HK-2 (cell line): ENCODE measurements at regions not wholly inside any gene's neighbourhood (a gene's known extent, or its start where the extent isn't known, plus 50 kb on each side); places are given as distances from the start of the nearest gene placed in this dataset.

Source experiments
- DNase-seq: peaks from one replicate; pipeline ENCODE4 v3.0.0-alpha.2; 2018; ENCODE audit not compliant: unreplicated experiment

- DNase-seq, result no peak
These were observed 110.2 kb upstream of the SPATA13 start for GRCh38 chr13:24050292-24050711.

GRCh38 chr13:24050796-24051715 lies 109.5 kb upstream of the SPATA13 start:
- DNase-seq, result no peak

GRCh38 chr13:24052547-24053518 lies 107.7 kb upstream of the SPATA13 start:
- DNase-seq, result no peak

GRCh38 chr13:24053519-24054251 lies 106.8 kb upstream of the SPATA13 start:
- DNase-seq, result peak; percentile 30

GRCh38 chr13:24056616-24057137 lies 103.8 kb upstream of the SPATA13 start:
- DNase-seq, result no peak

GRCh38 chr13:24060993-24061392 lies 99.5 kb upstream of the SPATA13 start:
- DNase-seq, result no peak

GRCh38 chr13:24063281-24063877 lies 97.1 kb upstream of the SPATA13 start:
- no peak for DNase-seq

GRCh38 chr13:24064371-24064770 lies 96.1 kb upstream of the SPATA13 start:
- DNase-seq, result no peak

GRCh38 chr13:24065176-24065575 lies 95.3 kb upstream of the SPATA13 start:
- no peak for DNase-seq

GRCh38 chr13:24066405-24067295 lies 93.9 kb upstream of the SPATA13 start:
- DNase-seq, result no peak

- DNase-seq, result no peak
These were observed 92.0 kb upstream of the SPATA13 start for GRCh38 chr13:24068472-24068871.

- no peak for DNase-seq
These were observed 89.5 kb upstream of the SPATA13 start for GRCh38 chr13:24071016-24071415.

GRCh38 chr13:24071423-24072075 lies 89.0 kb upstream of the SPATA13 start:
- no peak for DNase-seq

- no peak for DNase-seq
These were observed 86.9 kb upstream of the SPATA13 start for GRCh38 chr13:24073657-24074056.

GRCh38 chr13:24074678-24075077 lies 85.8 kb upstream of the SPATA13 start:
- no peak for DNase-seq

GRCh38 chr13:24075137-24075975 lies 85.2 kb upstream of the SPATA13 start:
- no peak for DNase-seq

- DNase-seq, result no peak
These were observed 84.4 kb upstream of the SPATA13 start for GRCh38 chr13:24076109-24076508.

GRCh38 chr13:24076636-24077035 lies 83.9 kb upstream of the SPATA13 start:
- DNase-seq, result no peak

GRCh38 chr13:24080134-24080533 lies 80.4 kb upstream of the SPATA13 start:
- no peak for DNase-seq
